ENCODE measurements at regions not wholly inside any gene's neighbourhood (a gene's known extent, or its start where the extent isn't known, plus 50 kb on each side); places are given as distances from the start of the nearest gene placed in this dataset.

- DNase-seq (ENCODE audit: low read depth), result peak; percentile 17
Measured at GRCh38 chrX:81489987-81490386, 288.1 kb downstream of the SH3BGRL start.

- DNase-seq (ENCODE audit: low read depth), result peak; percentile 18
Measured at GRCh38 chrX:81527881-81528440, 326.1 kb downstream of the SH3BGRL start.

GRCh38 chrX:81537723-81538122 is 335.8 kb downstream of the SH3BGRL start:
- DNase-seq (ENCODE audit: low read depth), result no peak

DNA sequence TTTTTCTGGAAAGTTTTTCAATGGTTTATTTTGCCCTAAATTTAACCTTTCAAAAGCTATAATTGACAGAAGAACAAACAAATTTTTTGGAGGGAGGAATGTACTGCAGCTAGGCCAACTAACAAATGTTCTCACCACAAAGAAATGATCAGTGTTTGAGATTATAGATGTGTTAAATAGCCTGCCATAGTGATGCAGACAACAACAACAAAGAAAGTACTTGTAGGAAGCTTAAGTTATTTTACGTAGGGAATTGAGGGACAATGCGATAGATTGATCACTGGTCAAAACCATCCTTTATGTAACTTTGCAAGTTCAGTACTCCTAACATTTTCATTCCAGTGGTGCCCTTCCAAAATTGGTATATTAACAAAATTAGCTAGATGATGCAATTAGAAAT is 340.4 kb downstream of the SH3BGRL start:
- no peak for DNase-seq (ENCODE audit: low read depth)

DNA sequence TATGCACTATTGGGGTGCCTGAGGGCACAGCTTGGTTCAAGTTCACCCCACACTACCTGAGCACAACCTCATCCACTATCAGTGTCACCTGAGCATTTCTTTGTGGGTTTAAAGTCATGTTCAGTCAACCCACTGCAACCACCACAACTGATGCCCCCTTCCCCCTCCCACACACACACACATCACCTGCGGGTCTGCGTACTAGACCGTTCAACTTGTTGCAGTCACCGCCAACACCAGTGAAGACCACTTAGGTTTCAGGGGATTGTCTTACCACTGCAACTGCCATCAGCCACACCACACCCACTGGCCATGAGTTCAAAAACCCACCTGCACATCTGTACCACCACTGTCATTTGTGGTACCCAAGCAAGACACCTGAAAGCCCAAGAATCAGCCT is 355.0 kb downstream of the SH3BGRL start:
- no peak for DNase-seq (ENCODE audit: low read depth)

DNA sequence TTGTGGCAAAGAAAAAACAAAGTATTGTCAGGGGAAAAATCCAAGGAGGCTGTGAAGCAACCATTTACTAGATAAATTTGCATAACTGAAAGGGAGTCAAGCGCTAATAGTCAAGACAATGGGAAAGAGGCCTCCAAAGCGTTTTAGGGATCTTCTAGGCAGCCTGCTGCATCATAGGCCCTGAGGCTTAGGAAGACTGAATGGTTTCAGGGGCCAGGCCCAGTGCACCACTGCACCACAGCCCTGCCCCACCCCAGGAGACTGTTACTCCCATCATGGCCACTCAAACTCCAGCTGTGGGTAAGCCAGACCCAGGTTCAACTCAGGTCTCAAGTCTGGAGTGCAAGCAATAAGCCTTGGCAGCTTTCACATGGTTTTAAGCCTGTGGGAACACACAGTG is 362.9 kb downstream of the SH3BGRL start:
- DNase-seq (ENCODE audit: low read depth), result no peak

DNA sequence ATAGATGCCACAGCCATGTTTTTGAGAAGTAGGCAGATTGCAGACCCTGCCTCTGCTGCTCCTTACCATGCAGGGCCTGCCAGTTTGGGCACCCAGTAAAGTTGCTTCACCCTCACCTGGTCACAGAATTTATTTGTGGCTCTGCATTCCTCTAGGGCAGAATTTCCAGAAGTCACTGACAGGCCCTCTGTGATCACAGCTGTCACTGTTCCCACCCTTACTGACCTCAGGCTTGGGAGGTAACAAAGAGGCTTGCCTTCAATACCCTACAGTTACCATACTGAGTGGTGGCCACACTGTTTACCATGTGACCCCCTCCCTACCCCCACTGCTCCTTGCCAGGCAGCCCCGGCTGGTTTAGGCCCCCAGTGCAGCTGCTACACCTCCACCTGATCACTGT is 375.1 kb downstream of the SH3BGRL start:
- DNase-seq (ENCODE audit: low read depth), result no peak

GRCh38 chrX:81586096-81586495 is 384.2 kb downstream of the SH3BGRL start:
- DNase-seq (ENCODE audit: low read depth), result peak; percentile 89

GRCh38 chrX:81615979-81616378 is 414.1 kb downstream of the SH3BGRL start:
- DNase-seq (ENCODE audit: low read depth), result no peak

GRCh38 chrX:81662381-81662780 is 460.5 kb downstream of the SH3BGRL start:
- DNase-seq (ENCODE audit: low read depth), result peak; percentile 77

DNA sequence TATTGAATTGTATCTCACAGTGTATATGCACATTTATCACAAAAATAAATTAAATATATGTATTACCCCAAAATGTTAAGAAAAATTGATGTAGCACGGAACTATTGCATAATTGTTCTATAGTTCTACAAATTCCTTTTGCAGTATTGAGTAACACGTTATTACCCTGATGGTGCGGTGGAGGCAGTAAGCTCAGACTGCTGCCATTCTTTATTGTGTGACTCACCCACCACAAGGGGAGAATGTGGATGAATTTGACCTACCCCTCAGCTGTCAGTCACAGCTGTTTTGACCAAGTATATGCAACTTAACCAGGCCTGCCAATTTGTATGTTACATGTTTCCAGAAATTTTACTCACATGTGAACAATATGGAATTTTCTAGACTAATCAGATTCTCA is 506.6 kb downstream of the SH3BGRL start:
- DNase-seq (ENCODE audit: low read depth), result peak; percentile 90

DNA sequence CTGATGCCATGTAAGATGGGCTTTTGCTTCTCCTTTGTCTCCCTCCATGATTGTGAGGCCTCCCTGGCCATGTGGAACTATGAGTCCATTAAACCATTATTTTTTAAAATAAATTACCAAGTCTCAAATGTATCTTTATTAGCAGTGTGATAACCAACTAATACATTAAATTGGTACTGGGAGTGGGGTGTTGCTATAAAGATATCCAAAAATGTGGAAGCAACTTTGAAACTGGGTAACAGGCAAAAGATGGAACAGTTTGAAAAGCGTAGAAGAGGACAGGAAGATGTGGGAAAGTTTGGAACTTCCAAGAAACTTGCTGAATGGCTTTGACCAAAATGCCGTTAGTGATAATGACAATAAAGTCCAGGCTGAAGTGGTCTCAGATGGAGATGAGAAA is 526.7 kb downstream of the SH3BGRL start:
- no peak for DNase-seq (ENCODE audit: low read depth)

DNA sequence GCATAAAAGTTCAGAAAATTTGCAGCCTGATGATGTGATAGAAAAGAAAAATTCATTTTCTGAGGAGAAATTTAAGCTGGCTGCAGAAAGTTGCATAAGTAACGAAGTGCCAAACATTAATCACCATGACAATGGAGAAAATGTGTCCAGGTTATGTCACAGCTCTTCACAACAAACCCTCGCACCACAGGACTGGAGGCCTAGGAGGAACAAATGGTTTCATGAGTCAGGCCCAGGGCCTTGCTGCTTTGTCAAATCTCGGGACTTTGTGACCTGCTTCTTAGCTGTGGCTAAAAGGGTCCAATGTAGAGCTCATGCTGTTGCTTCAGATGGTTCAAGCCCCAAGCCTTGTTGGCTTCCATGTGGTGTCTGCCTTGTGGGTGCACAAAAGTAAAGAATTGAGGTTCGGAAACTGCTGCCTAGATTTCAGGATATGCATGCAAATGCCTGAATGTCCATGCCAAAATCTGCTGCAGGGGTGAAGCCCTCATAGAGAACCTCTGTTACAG is 527.4 kb downstream of the SH3BGRL start:
- no peak for DNase-seq (ENCODE audit: low read depth)

- peak; percentile 70 for DNase-seq (ENCODE audit: low read depth)
Measured at GRCh38 chrX:81779701-81780100, 577.8 kb downstream of the SH3BGRL start.

- DNase-seq (ENCODE audit: low read depth), result peak; percentile 52
Measured at GRCh38 chrX:81791086-81791485, 589.2 kb downstream of the SH3BGRL start.
